ENCODE measurements at regions not wholly inside any gene's neighbourhood (a gene's known extent, or its start where the extent isn't known, plus 50 kb on each side); places are given as distances from the start of the nearest gene placed in this dataset.

DNA sequence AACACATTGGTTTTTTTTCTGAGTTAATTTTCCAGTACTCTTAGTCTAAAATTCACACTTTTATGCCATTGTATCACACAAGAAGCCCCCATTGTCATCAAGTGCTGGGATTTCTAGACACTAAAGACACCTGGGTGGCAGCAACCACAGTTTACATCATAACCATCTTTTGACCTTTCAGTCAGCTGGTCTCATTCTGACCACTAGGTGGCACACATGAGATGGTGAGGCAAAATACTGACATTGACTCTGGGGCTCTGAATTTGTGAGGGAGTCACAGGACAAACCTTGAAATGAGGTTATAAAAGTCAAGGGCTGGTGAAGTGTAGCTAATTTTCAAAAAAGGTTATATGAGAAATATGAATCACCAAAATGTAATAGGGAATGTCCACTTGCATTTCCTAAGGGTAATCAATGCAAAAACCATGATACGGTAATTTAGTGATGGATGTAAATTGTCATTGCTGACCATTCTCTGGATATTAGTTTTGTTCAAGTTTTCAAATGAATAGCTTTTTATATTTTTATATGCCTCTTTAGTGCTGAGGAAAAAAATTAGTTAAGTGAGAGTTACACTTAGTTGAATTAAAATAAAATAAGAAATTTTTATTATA is 229.4 kb downstream of the DMAC1 start:
- TF ChIP-seq, protein P1, sequence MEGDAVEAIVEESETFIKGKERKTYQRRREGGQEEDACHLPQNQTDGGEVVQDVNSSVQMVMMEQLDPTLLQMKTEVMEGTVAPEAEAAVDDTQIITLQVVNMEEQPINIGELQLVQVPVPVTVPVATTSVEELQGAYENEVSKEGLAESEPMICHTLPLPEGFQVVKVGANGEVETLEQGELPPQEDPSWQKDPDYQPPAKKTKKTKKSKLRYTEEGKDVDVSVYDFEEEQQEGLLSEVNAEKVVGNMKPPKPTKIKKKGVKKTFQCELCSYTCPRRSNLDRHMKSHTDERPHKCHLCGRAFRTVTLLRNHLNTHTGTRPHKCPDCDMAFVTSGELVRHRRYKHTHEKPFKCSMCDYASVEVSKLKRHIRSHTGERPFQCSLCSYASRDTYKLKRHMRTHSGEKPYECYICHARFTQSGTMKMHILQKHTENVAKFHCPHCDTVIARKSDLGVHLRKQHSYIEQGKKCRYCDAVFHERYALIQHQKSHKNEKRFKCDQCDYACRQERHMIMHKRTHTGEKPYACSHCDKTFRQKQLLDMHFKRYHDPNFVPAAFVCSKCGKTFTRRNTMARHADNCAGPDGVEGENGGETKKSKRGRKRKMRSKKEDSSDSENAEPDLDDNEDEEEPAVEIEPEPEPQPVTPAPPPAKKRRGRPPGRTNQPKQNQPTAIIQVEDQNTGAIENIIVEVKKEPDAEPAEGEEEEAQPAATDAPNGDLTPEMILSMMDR (IDR thresholded peaks at IDR 0.05) = peak; percentile 64 to 83 (median 74)
- no peak for TF ChIP-seq POLR2A (IDR thresholded peaks at IDR 0.05)

Data from heart left ventricle (tissue), 13 donors.